Transverse colon (tissue), 4 donors: ENCODE measurements at regions not wholly inside any gene's neighbourhood (a gene's known extent, or its start where the extent isn't known, plus 50 kb on each side); places are given as distances from the start of the nearest gene placed in this dataset.

Experiments
- DNase-seq: peaks from one replicate; pipeline ENCODE4 v3.0.0-alpha.2; 2019
- H3K27ac ChIP-seq, 4 donors: fragments of 200-600 bp; sonication (generic); 2 replicates each; pipeline ENCODE4 v1.5.1; 2016 to 2018; ENCODE audit warnings: inconsistent platforms in 4 of 4
- H3K27me3 ChIP-seq: fragments of 200-600 bp; sonication (generic); 2 replicates; pipeline ENCODE4 v1.5.1; 2017; ENCODE audit warnings: inconsistent platforms
- H3K36me3 ChIP-seq, 4 donors: fragments of 200-600 bp; sonication (generic); 2 replicates each; pipeline ENCODE4 v1.5.1; 2017 to 2019; ENCODE audit warnings: inconsistent platforms in 4 of 4
- H3K4me1 ChIP-seq, 4 donors: fragments of 200-600 bp; sonication (generic); 2 replicates each; pipeline ENCODE4 v1.5.1; 2017 to 2020; ENCODE audit warnings: inconsistent platforms in 4 of 4
- H3K4me3 ChIP-seq, 4 donors: fragments of 200-600 bp; sonication (generic); 1 replicate in 1 of 4; 2 replicates in 3 of 4; pipeline versions ENCODE4 v1.5.1 to v1.6.1; 2017 to 2019; ENCODE audit warnings: inconsistent platforms in 4 of 4
- H3K9me3 ChIP-seq, 2 donors: fragments of 200-600 bp; sonication (generic); 2 replicates each; pipeline ENCODE4 v1.5.1; 2017 to 2019; ENCODE audit warnings: inconsistent platforms in 2 of 2
- EP300 ChIP-seq: sonication (generic); formaldehyde crosslinking; IDR thresholded peaks from one replicate; pipeline ENCODE4 v1.6.1; 2017; ENCODE audit warnings: antibody characterized with exemption, low read depth
- POLR2A ChIP-seq: fragments of 450-650 bp; IDR thresholded peaks from one replicate; pipeline ENCODE4 v1.6.1; 2016; ENCODE audit warnings: antibody characterized with exemption, mild to moderate bottlenecking, moderate library complexity
- POLR2AphosphoS5 ChIP-seq, 3 donors: sonication (generic); formaldehyde crosslinking; IDR thresholded peaks; one replicate each; pipeline ENCODE4 v1.6.1; 2016; ENCODE audit warnings: antibody characterized with exemption in 3 of 3
- WGBS, 2 donors: methylation state at CpG; one replicate each; pipeline ENCODE4 v1.1.5; 2018; ENCODE audit warnings: low coverage in 1 of 2; 5-methylcytosine and 5-hydroxymethylcytosine counted together
- in situ Hi-C, 4 donors: fragments of 200-750 bp; cut with MboI; loops; one replicate each; pipeline versions ENCODE4 v1.15.0 to v1.15.1; 2017; ENCODE audit warnings: low sequenced_read_pairs in 3 of 4, low pct_ligation_motif_present in 1 of 4, low pct_unique_long_range_greater_than_20kb in 1 of 4
- intact Hi-C: fragments of 100-400 bp; cut with DNase I; formaldehyde crosslinking; loops from one replicate; pipeline ENCODE4 v1.15.1; 2023; ENCODE audit warnings: low total_unique reads
- TF ChIP-seq, protein P1 (sequence below), 5 experiments: fragments of 200-600 bp in 3 of 5; fragments of 450-650 bp in 2 of 5; sonication (generic) in 3 of 5; IDR thresholded peaks; 1 replicate in 2 of 5; 2 replicates in 3 of 5; pipeline ENCODE4 v1.5.1; 2016 to 2017; ENCODE audit warnings: antibody characterized with exemption in 5 of 5, inconsistent platforms in 3 of 5, mild to moderate bottlenecking in 2 of 5, moderate library complexity in 1 of 5

DNA sequence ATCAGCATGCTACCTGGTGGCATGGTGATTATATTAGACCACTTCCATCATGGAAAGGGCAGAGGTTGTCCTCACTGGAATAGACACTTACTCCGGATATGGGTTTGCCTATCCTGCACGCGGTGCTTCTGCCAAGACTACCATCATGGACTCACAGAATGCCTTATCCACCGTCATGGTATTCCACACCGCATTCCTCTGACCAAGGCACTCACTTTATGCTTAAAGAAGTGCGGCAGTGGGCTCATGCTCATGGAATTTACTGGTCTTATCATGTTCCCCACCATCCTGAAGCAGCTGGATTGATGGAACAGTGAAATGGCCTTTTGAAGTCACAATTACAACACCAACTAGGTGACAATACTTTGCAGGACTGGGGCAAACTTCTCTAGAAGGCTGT, 109.2 kb upstream of the DRD2 start:
- intact Hi-C loops (no loop called here), in situ Hi-C loops (no loop called here)
- H3K4me3 ChIP-seq = no peak overlapping the region
- no peaks in the 10 kb centered on the region for H3K4me1 ChIP-seq
- H3K36me3 ChIP-seq = no peaks in the 10 kb centered on the region
- TF ChIP-seq POLR2AphosphoS5 (IDR thresholded peaks at IDR 0.05) = no peak
- TF ChIP-seq EP300 = no peak
- TF ChIP-seq, protein P1, sequence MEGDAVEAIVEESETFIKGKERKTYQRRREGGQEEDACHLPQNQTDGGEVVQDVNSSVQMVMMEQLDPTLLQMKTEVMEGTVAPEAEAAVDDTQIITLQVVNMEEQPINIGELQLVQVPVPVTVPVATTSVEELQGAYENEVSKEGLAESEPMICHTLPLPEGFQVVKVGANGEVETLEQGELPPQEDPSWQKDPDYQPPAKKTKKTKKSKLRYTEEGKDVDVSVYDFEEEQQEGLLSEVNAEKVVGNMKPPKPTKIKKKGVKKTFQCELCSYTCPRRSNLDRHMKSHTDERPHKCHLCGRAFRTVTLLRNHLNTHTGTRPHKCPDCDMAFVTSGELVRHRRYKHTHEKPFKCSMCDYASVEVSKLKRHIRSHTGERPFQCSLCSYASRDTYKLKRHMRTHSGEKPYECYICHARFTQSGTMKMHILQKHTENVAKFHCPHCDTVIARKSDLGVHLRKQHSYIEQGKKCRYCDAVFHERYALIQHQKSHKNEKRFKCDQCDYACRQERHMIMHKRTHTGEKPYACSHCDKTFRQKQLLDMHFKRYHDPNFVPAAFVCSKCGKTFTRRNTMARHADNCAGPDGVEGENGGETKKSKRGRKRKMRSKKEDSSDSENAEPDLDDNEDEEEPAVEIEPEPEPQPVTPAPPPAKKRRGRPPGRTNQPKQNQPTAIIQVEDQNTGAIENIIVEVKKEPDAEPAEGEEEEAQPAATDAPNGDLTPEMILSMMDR (IDR thresholded peaks at IDR 0.05) = no peak
- TF ChIP-seq POLR2A = no peak
- no peaks in the 10 kb centered on the region for H3K9me3 ChIP-seq
- DNase-seq = no peak
- no peak overlapping the region for H3K27ac ChIP-seq
- H3K27me3 ChIP-seq = no peaks in the 10 kb centered on the region
- WGBS, 2 donors = 96% methylated on average over 6 of the region's 6 CpGs; no CpG with 5 or more reads in 1 of the 2 donors

- Histone ChIP-seq H3K4me1 (no peaks in the 10 kb centered on the region), H3K36me3 (no peaks in the 10 kb centered on the region), H3K4me3 (no peak overlapping the region), H3K27ac (no peak overlapping the region), H3K27me3 (no peaks in the 10 kb centered on the region), H3K9me3 (no peaks in the 10 kb centered on the region)
- in situ Hi-C loops = no loop called here
- WGBS, 2 donors = 86 to 94% methylated on average over 3 of the region's 3 CpGs
- intact Hi-C loops = no loop called here
- TF ChIP-seq EP300 = no peak
- DNase-seq = no peak
Measured at GRCh38 chr11:113581713-113582112, 106.5 kb upstream of the DRD2 start.

GRCh38 chr11:113579292-113579940, 104.2 kb upstream of the DRD2 start:
- Histone ChIP-seq H3K27ac (no peak overlapping the region), H3K36me3 (no peaks in the 10 kb centered on the region), H3K9me3 (no peaks in the 10 kb centered on the region), H3K4me3 (no peak overlapping the region), H3K4me1 (no peaks in the 10 kb centered on the region), H3K27me3 (no peaks in the 10 kb centered on the region)
- TF ChIP-seq POLR2A (no peak), EP300 (no peak), POLR2AphosphoS5 (IDR thresholded peaks at IDR 0.05) (no peak)
- TF ChIP-seq, protein P1 (IDR thresholded peaks at IDR 0.05) = no peak
- WGBS, 2 donors = 86 to 90% methylated on average over 2 to 11 of the region's 11 CpGs
- DNase-seq = no peak
- intact Hi-C loops (no loop called here), in situ Hi-C loops (no loop called here)

- intact Hi-C loops = no loop called here
- Histone ChIP-seq H3K9me3 (no peaks in the 10 kb centered on the region), H3K27me3 (no peaks in the 10 kb centered on the region), H3K4me3 (no peak overlapping the region), H3K36me3 (no peaks in the 10 kb centered on the region), H3K27ac (no peak overlapping the region), H3K4me1 (no peaks in the 10 kb centered on the region)
- 63 to 69% methylated on average over 2 to 5 of the region's 5 CpGs for WGBS, 2 donors
- in situ Hi-C loops = no loop called here
- TF ChIP-seq, protein P1 (IDR thresholded peaks at IDR 0.05) = no peak
- TF ChIP-seq EP300 (no peak), POLR2AphosphoS5 (IDR thresholded peaks at IDR 0.05) (no peak), POLR2A (no peak)
- DNase-seq = no peak
Measured at GRCh38 chr11:113578715-113579250, 103.6 kb upstream of the DRD2 start.

- no peak for TF ChIP-seq EP300
- TF ChIP-seq POLR2A = no peak
- TF ChIP-seq, protein P1 (IDR thresholded peaks at IDR 0.05) = no peak
- TF ChIP-seq POLR2AphosphoS5 (IDR thresholded peaks at IDR 0.05) = no peak
- DNase-seq = no peak
- no peak overlapping the region for H3K27ac ChIP-seq
- H3K4me1 ChIP-seq = no peaks in the 10 kb centered on the region
- no peaks in the 10 kb centered on the region for H3K9me3 ChIP-seq
- no peak overlapping the region for H3K4me3 ChIP-seq
- no peaks in the 10 kb centered on the region for H3K27me3 ChIP-seq
- intact Hi-C loops (no loop called here), in situ Hi-C loops (no loop called here)
- WGBS, 2 donors = 70 to 91% methylated on average over 1 of the region's 1 CpG
- no peaks in the 10 kb centered on the region for H3K36me3 ChIP-seq
Measured at GRCh38 chr11:113578033-113578380, 102.8 kb upstream of the DRD2 start.
